ENCODE measurements at regions not wholly inside any gene's neighbourhood (a gene's known extent, or its start where the extent isn't known, plus 50 kb on each side); places are given as distances from the start of the nearest gene placed in this dataset.

DNA sequence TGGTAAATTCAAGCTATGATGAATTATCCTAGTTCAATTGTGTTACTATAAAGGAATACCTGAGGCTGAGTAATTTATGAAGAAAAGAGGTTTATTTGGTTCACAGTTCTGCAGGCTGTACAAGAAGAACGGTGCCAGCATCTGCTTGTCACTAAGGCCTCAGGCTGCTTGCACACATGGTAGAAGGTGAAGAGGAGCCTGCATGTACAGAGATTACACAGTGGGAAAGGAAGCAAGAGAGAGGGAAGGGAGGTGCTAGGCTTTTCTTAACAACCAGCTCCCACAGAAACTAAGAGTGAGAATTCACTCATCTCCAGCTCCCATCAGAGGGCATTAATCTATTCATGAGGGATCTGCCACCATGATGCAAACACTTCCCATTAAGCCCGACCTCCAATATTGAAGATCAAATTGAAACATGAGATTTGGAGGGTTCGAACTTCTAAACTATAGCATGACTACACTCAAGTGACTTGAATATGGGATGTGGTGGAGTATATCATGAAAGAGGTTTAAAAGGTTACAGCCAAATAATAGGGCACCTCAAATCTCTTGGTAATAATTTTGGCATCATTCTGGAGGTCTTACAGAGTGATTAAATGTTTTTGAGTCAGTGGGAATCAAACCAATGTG is 58.4 kb upstream of the ETAA1 start:
- TF ChIP-seq, protein P1, sequence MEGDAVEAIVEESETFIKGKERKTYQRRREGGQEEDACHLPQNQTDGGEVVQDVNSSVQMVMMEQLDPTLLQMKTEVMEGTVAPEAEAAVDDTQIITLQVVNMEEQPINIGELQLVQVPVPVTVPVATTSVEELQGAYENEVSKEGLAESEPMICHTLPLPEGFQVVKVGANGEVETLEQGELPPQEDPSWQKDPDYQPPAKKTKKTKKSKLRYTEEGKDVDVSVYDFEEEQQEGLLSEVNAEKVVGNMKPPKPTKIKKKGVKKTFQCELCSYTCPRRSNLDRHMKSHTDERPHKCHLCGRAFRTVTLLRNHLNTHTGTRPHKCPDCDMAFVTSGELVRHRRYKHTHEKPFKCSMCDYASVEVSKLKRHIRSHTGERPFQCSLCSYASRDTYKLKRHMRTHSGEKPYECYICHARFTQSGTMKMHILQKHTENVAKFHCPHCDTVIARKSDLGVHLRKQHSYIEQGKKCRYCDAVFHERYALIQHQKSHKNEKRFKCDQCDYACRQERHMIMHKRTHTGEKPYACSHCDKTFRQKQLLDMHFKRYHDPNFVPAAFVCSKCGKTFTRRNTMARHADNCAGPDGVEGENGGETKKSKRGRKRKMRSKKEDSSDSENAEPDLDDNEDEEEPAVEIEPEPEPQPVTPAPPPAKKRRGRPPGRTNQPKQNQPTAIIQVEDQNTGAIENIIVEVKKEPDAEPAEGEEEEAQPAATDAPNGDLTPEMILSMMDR (IDR thresholded peaks at IDR 0.05) = no peak
- no peak for TF ChIP-seq POLR2A (IDR thresholded peaks at IDR 0.05)
